Skeletal muscle satellite cell (primary cell): ENCODE measurements at regions not wholly inside any gene's neighbourhood (a gene's known extent, or its start where the extent isn't known, plus 50 kb on each side); places are given as distances from the start of the nearest gene placed in this dataset.
A peak's percentile ranks its signal among the peaks of the same experiment; 100 is the strongest.

Experiments used
- H3K27me3 ChIP-seq: 2 replicates; pipeline ENCODE4 v1.7.0; 2013; ENCODE audit warnings: low read length; ENCODE audit not compliant: control insufficient read depth, insufficient read depth
- H3K36me3 ChIP-seq: 2 replicates; pipeline ENCODE4 v1.7.0; 2013; ENCODE audit warnings: mild to moderate bottlenecking, control low read depth, low read length; ENCODE audit not compliant: insufficient read depth
- H3K4me1 ChIP-seq: 2 replicates; pipeline ENCODE4 v1.7.0; 2013; ENCODE audit warnings: low read length; ENCODE audit not compliant: control insufficient read depth, insufficient read depth
- H3K4me2 ChIP-seq: 2 replicates; pipeline ENCODE4 v1.7.0; 2013; ENCODE audit warnings: mild to moderate bottlenecking, low read length
- H3K4me3 ChIP-seq: 2 replicates; pipeline ENCODE4 v1.7.0; 2013; ENCODE audit warnings: low read length
- H3K9ac ChIP-seq: 2 replicates; pipeline ENCODE4 v1.7.0; 2013; ENCODE audit warnings: mild to moderate bottlenecking, low read depth, low read length, moderate library complexity
- H3K9me3 ChIP-seq: replicated peaks from 2 replicates; pipeline ENCODE4 v1.7.0; 2013; ENCODE audit warnings: mild to moderate bottlenecking, control low read depth, low read length

DNA sequence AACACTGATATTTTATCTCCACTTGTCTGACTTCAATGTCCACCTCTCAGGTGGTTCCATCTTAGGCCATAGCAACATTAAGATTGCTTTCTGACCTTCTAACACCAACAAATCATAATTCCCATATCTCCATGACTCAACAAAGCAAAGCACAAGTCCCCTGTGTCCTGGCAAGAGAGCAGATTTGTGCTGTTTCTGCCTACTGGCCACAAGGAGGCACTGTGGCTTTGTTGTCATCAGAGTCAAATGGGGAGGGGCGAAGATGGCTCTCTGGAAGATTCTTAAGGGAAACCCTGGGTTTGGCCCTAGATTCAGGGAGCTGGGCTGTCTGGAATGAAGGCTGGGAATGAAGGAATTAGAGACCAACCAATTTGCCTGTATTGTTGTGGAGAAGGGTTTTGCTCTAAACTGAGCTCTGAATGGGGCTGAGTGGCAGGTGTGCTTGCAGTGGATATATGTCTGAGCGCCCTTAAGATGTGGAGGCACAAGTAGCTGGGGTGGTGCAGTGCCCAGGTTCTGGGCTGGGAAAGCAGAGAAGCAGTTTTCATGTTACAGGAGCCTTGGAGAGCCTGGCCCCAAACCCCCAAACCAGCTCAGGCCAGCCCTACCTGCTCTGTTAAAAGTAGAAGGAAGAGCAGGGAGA, 154.8 kb upstream of the PRSS58 start:
- Histone ChIP-seq H3K4me1 (peaks cover 4% of the 10 kb centered on the region), H3K9me3 (no peaks in the 10 kb centered on the region), H3K4me2 (no peak overlapping the region), H3K36me3 (no peaks in the 10 kb centered on the region), H3K9ac (no peak overlapping the region), H3K4me3 (no peak overlapping the region), H3K27me3 (no peaks in the 10 kb centered on the region)

DNA sequence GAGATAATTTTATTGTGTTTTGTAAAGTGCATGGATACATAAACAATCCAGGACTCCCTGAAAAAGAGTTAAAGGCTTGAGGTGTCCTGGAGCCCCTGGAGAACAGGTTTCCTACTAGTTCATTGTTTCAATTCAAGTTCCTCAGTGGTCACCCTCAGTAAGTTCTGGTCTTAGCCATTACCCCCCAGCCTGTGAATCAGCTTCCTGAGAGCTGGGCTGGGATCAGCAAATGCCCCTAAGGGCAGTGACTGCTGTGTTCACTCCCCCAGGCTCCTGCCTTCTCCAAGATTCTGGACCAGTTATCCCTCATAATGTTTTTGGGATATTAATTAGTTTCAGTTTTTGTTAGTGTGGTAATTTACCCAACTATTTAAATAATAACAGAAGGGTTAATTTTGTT, 151.6 kb upstream of the PRSS58 start:
- no peak overlapping the region for H3K4me3 ChIP-seq
- H3K4me2 ChIP-seq = no peak overlapping the region
- H3K9ac ChIP-seq = no peak overlapping the region
- H3K4me1 ChIP-seq = peaks cover 6% of the 10 kb centered on the region
- no peaks in the 10 kb centered on the region for H3K9me3 ChIP-seq
- no peaks in the 10 kb centered on the region for H3K36me3 ChIP-seq
- H3K27me3 ChIP-seq = no peaks in the 10 kb centered on the region

DNA sequence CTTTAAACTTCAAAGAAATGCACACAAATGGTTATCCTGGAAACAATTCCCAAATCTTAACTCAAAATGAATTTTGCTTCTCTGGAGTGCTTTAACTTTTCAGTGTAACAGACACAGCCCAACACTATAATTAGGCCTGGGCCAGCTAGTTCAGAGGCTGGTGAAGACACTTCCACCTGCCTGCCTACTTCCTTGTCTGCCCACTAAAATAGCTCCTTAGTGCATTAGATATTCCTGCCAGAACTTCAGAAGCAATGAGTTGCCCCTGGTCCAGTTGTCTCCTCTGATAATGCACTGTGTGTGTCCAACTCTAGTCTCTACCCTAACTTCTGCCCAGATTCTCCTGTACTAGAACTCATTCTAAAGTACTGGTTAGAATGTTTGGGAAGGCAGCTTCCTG, 150.9 kb upstream of the PRSS58 start:
- Histone ChIP-seq H3K9me3 (no peaks in the 10 kb centered on the region), H3K4me3 (no peak overlapping the region), H3K27me3 (no peaks in the 10 kb centered on the region), H3K36me3 (no peaks in the 10 kb centered on the region), H3K4me1 (peaks cover 6% of the 10 kb centered on the region), H3K4me2 (peak overlapping the region; percentile 82), H3K9ac (peak overlapping the region; percentile 42)

DNA sequence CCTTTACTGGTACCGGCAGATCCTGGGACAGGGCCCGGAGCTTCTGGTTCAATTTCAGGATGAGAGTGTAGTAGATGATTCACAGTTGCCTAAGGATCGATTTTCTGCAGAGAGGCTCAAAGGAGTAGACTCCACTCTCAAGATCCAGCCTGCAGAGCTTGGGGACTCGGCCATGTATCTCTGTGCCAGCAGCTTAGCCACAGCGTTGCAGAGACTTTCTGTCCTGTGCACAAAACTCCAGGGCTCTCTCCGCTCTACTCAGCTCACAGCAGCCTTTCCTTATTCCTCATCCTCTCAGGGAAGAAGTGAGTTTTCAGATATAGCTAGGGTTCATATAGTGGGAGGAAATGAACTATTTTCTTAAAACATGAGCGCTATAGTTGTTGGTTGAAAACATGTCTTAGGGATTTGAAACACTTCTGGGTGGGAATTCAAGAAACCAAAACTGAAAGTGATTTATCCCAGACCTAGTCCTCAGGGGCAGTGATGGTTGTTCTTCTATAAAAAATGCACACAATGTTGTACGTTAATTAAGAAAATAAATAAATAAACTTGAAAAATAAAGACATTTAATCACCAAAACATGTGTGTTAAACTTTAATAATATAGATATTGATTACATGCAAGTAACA, 150.2 kb upstream of the PRSS58 start:
- H3K9me3 ChIP-seq = no peaks in the 10 kb centered on the region
- H3K27me3 ChIP-seq = peaks cover 4% of the 10 kb centered on the region
- peak overlapping the region; percentile 82 for H3K4me2 ChIP-seq
- no peaks in the 10 kb centered on the region for H3K36me3 ChIP-seq
- H3K4me3 ChIP-seq = peak overlapping the region; percentile 60
- H3K4me1 ChIP-seq = peaks cover 6% of the 10 kb centered on the region
- H3K9ac ChIP-seq = peak overlapping the region; percentile 42

DNA sequence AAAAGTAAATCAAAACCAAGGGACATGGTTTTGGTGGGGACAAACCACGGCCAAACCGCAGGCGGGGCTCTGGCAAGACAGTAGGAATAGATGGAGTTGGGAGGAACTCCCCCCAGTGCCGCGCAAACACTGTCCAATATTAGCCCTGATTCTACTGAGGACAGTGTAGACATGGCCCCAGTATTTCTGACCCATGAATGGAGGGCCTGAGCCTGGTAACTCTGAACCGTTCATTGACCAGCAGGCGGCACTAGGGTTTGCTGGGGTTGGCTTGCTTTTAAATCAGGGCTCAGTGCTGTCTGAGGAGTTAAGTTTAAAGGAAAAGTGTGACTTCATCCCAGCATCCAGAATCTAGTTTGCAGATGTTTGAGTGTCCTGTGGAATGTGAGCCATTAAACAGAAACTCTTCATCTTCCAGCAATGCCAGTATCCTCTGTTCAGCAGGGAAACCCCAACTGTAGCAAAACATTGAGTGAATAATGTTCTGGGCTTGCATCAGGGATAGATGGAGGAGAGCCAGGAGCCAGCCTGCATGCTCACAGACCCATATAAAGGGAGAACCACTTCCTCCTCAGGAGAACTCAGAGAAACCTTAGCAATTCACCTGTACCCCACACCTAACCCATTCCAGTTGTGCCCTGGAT, 147.4 kb upstream of the PRSS58 start:
- Histone ChIP-seq H3K9me3 (no peaks in the 10 kb centered on the region), H3K4me2 (no peak overlapping the region), H3K36me3 (no peaks in the 10 kb centered on the region), H3K27me3 (peaks cover 29% of the 10 kb centered on the region), H3K4me1 (peaks cover 6% of the 10 kb centered on the region), H3K9ac (no peak overlapping the region), H3K4me3 (no peak overlapping the region)

DNA sequence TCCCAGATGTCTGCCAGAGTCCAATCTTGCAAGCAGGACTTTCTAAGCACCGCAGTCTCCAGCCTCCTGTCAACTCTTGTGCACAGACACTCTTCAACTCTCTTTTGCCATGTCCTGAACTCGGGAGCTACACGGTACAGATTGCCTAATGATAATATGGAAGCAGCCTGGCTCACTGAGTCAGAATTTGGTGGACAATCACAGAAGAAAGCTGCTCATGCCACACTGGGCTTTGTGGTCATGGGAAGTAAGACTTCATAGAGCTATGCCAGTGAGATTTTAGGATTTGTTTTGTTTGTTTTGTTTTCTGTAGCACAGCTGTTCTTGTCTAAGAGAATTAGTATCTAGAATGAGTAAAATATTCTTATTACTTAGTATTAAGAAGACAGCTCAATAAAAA, 144.1 kb upstream of the PRSS58 start:
- Histone ChIP-seq H3K4me1 (no peaks in the 10 kb centered on the region), H3K27me3 (peaks cover 46% of the 10 kb centered on the region), H3K9ac (no peak overlapping the region), H3K9me3 (no peaks in the 10 kb centered on the region), H3K4me2 (no peak overlapping the region), H3K4me3 (no peak overlapping the region), H3K36me3 (no peaks in the 10 kb centered on the region)

DNA sequence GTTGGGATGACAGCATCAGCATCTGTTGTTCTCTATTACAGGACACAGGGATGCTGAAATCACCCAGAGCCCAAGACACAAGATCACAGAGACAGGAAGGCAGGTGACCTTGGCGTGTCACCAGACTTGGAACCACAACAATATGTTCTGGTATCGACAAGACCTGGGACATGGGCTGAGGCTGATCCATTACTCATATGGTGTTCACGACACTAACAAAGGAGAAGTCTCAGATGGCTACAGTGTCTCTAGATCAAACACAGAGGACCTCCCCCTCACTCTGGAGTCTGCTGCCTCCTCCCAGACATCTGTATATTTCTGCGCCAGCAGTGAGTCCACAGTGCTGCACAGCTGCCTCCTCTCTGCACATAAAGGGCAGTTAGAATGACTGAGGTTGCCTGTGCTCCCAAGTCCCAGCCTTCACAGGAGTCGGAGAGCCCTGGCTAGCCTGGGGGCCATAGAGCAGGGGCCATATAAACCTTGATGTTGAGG, 142.2 kb upstream of the PRSS58 start:
- Histone ChIP-seq H3K9me3 (no peaks in the 10 kb centered on the region), H3K27me3 (peaks cover 57% of the 10 kb centered on the region), H3K4me3 (no peak overlapping the region), H3K9ac (no peak overlapping the region), H3K4me1 (no peaks in the 10 kb centered on the region), H3K4me2 (no peak overlapping the region), H3K36me3 (no peaks in the 10 kb centered on the region)

DNA sequence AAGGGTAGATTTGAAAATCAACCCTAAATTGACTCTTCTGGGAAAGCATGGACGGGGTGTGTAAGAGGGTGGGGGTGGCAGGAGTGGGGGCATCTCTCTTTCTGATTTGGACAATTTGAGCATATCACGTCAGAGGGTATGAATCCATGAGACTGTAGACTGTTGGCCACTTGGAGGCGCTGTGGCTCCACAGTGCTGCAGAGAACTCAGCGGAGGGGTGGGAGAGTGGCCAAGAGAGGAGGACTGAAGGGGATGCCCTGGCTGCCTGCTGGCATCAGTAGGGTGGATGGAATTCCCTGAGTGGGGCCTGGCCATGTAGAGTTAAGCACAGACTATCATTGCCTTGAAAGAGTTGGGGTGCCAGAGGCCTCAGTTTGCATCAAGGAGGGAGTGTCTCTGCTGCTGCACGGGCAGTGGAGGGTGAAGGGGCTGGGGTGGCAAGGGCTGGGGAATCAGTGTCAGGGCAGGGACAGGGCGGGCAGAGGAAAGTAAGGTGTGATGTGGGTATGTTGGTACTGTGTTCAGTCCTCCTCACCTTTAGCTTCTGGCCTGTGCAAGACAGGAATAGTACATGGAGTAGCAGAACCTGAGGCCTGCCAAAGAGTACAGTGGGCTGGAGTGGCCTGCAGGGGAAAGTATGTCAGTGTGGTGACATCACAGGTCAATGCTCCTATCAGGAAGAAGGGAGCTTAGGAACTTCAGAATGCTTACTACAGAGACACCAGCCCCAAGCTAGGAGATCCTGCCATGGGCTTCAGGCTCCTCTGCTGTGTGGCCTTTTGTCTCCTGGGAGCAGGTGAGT, 133.5 kb upstream of the PRSS58 start:
- Histone ChIP-seq H3K9ac (no peak overlapping the region), H3K4me1 (no peaks in the 10 kb centered on the region), H3K4me3 (no peak overlapping the region), H3K27me3 (peaks cover 9% of the 10 kb centered on the region), H3K4me2 (no peak overlapping the region), H3K9me3 (no peaks in the 10 kb centered on the region), H3K36me3 (no peaks in the 10 kb centered on the region)

DNA sequence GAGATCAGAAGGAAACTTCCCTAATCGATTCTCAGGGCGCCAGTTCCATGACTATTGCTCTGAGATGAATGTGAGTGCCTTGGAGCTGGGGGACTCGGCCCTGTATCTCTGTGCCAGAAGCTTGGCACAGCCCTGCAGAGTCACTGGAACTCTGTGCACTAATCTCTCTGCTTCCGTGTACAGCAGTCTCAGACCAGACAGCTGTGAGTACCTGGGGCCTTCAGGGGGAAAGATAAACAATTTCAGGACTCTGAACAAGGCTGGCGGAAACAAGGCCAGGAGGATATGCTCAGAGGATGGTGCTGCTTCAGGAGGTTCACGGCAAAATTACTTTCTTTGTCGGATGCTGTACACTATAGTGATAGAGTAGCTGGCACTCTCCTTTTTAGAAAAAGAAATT, 131.7 kb upstream of the PRSS58 start:
- H3K9ac ChIP-seq = no peak overlapping the region
- H3K4me2 ChIP-seq = no peak overlapping the region
- H3K4me3 ChIP-seq = no peak overlapping the region
- no peaks in the 10 kb centered on the region for H3K9me3 ChIP-seq
- H3K27me3 ChIP-seq = no peaks in the 10 kb centered on the region
- H3K36me3 ChIP-seq = no peaks in the 10 kb centered on the region
- H3K4me1 ChIP-seq = peaks cover 9% of the 10 kb centered on the region

DNA sequence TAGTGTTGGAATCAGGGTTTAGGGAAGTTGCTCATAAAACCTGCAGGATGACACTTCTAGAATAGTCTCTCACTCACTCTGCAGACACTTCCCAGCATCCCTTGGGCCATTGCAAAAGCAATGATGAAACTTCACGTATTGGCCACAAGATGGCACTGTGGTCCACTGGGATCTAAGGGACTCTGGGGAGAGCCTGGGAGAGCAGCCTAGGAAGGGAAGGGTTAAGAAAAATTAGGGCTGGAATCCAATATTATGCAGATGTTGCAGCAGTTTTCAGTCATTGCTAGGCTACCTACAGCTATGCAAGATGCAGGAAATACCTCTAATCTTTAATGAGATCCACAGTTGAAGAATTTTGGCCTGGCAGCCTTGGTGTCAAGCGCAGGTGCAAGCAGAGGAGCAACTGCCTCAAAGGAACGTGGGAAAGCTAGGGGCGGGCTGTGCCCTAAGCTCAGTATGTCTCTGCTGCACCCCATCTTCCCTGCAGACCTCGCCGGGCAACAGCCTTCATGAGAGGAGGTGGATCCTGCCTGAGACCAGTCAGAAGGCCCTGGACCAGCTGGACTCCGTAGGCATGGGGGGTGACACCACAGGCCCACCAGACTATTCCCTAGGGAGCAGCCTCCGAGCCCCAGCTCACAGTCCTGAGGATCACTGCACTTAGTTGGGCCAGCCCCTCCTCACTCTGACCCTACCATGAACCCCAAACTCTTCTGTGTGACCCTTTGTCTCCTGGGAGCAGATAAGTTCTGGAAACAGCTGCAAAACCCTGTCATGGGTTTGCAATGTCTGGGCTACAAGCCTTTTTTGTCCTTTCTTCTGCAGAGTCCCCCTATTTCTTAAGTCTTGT, 127.9 kb upstream of the PRSS58 start:
- no peaks in the 10 kb centered on the region for H3K9me3 ChIP-seq
- H3K4me2 ChIP-seq = no peak overlapping the region
- H3K36me3 ChIP-seq = no peaks in the 10 kb centered on the region
- no peak overlapping the region for H3K4me3 ChIP-seq
- H3K27me3 ChIP-seq = no peaks in the 10 kb centered on the region
- H3K9ac ChIP-seq = no peak overlapping the region
- H3K4me1 ChIP-seq = peaks cover 18% of the 10 kb centered on the region
